Daoy (cell line): ENCODE measurements at regions not wholly inside any gene's neighbourhood (a gene's known extent, or its start where the extent isn't known, plus 50 kb on each side); places are given as distances from the start of the nearest gene placed in this dataset.
"Not testable (repeated sequence)": the region's sequence is repeated elsewhere in the genome, so short reads cannot be mapped to it uniquely, and the experiment has no call there.

Experiments used
- DNase-seq: peaks from one replicate; pipeline ENCODE4 v3.0.0-alpha.2; 2015; ENCODE audit warnings: low read depth

GRCh38 chr3:165521131-165521871 lies 315.9 kb downstream of the BCHE start:
- no peak for DNase-seq

GRCh38 chr3:165519687-165520086 lies 317.5 kb downstream of the BCHE start:
- no peak for DNase-seq

GRCh38 chr3:165518346-165518745 lies 318.9 kb downstream of the BCHE start:
- DNase-seq = no peak

- no peak for DNase-seq
Measured at GRCh38 chr3:165513715-165514701, 317.8 kb upstream of the SLITRK3 start.

GRCh38 chr3:165507576-165507975 lies 311.4 kb upstream of the SLITRK3 start:
- DNase-seq = no peak

- no peak for DNase-seq
Measured at GRCh38 chr3:165507060-165507459, 310.9 kb upstream of the SLITRK3 start.

GRCh38 chr3:165505657-165506056 lies 309.5 kb upstream of the SLITRK3 start:
- DNase-seq = no peak

GRCh38 chr3:165504554-165504953 lies 308.4 kb upstream of the SLITRK3 start:
- DNase-seq = no peak

- no peak for DNase-seq
Measured at GRCh38 chr3:165503825-165504224, 307.6 kb upstream of the SLITRK3 start.

GRCh38 chr3:165503346-165503745 lies 307.2 kb upstream of the SLITRK3 start:
- DNase-seq = no peak

GRCh38 chr3:165502707-165503106 lies 306.5 kb upstream of the SLITRK3 start:
- no peak for DNase-seq

- DNase-seq = not testable (repeated sequence)
Measured at GRCh38 chr3:165498742-165499141, 302.6 kb upstream of the SLITRK3 start.

- DNase-seq = no peak
Measured at GRCh38 chr3:165491487-165491886, 295.3 kb upstream of the SLITRK3 start.

GRCh38 chr3:165476399-165477060 lies 280.3 kb upstream of the SLITRK3 start:
- no peak for DNase-seq

GRCh38 chr3:165466856-165467255 lies 270.7 kb upstream of the SLITRK3 start:
- no peak for DNase-seq

- DNase-seq = no peak
Measured at GRCh38 chr3:165464736-165465135, 268.6 kb upstream of the SLITRK3 start.

- DNase-seq = no peak
Measured at GRCh38 chr3:165463531-165463930, 267.3 kb upstream of the SLITRK3 start.

GRCh38 chr3:165462636-165463334 lies 266.6 kb upstream of the SLITRK3 start:
- DNase-seq = no peak

- DNase-seq = no peak
Measured at GRCh38 chr3:165459924-165460835, 264.0 kb upstream of the SLITRK3 start.

GRCh38 chr3:165459111-165459510 lies 262.9 kb upstream of the SLITRK3 start:
- no peak for DNase-seq

GRCh38 chr3:165457096-165457495 lies 260.9 kb upstream of the SLITRK3 start:
- DNase-seq = no peak
